Mesendoderm (in vitro differentiated cells): ENCODE measurements at regions not wholly inside any gene's neighbourhood (a gene's known extent, or its start where the extent isn't known, plus 50 kb on each side); places are given as distances from the start of the nearest gene placed in this dataset.
"Not testable (repeated sequence)": the region's sequence is repeated elsewhere in the genome, so short reads cannot be mapped to it uniquely, and the experiment has no call there.

Source experiments
- DNase-seq: peaks from one replicate; pipeline ENCODE4 v3.0.0; 2013
- H2AK5ac ChIP-seq: 2 replicates; pipeline ENCODE4 v1.6.1; 2013; ENCODE audit warnings: low read length, inconsistent platforms
- H2BK120ac ChIP-seq: 2 replicates; pipeline ENCODE4 v1.6.1; 2013; ENCODE audit warnings: low read depth, mild to moderate bottlenecking, low read length, moderate library complexity, mixed read lengths
- H2BK15ac ChIP-seq: replicated peaks from 2 replicates; pipeline ENCODE4 v1.6.1; 2013; ENCODE audit warnings: low read depth, mild to moderate bottlenecking, moderate library complexity
- H2BK5ac ChIP-seq: 2 replicates; pipeline ENCODE4 v1.6.1; 2013; ENCODE audit warnings: low read length, inconsistent platforms
- H3K18ac ChIP-seq: 2 replicates; pipeline ENCODE4 v1.6.1; 2013; ENCODE audit warnings: mild to moderate bottlenecking, low read length, mixed read lengths
- H3K23ac ChIP-seq: one replicate; pipeline ENCODE4 v1.6.1; 2013; ENCODE audit warnings: low read length
- H3K27ac ChIP-seq: 2 replicates; pipeline ENCODE4 v1.5.1; 2013; ENCODE audit warnings: low read depth, mild to moderate bottlenecking, inconsistent platforms, low read length, moderate library complexity
- H3K27me3 ChIP-seq: 2 replicates; pipeline ENCODE4 v1.6.1; 2013; ENCODE audit warnings: low read length, control low read depth, mild to moderate bottlenecking, inconsistent platforms; ENCODE audit not compliant: insufficient read depth, poor library complexity
- H3K36me3 ChIP-seq: 2 replicates; pipeline ENCODE4 v1.6.1; 2013; ENCODE audit warnings: low read length, inconsistent platforms; ENCODE audit not compliant: control insufficient read depth, insufficient read depth
- H3K4ac ChIP-seq: one replicate; pipeline ENCODE4 v1.6.1; 2013; ENCODE audit warnings: low read depth, mild to moderate bottlenecking, low read length, moderate library complexity
- H3K4me1 ChIP-seq: 2 replicates; pipeline ENCODE4 v1.6.1; 2013; ENCODE audit warnings: low read depth, low read length, inconsistent platforms; ENCODE audit not compliant: control insufficient read depth
- H3K4me2 ChIP-seq: 2 replicates; pipeline ENCODE4 v1.6.1; 2013; ENCODE audit warnings: low read length
- H3K4me3 ChIP-seq: 2 replicates; pipeline ENCODE4 v1.5.1; 2013; ENCODE audit warnings: mild to moderate bottlenecking, low read length
- H3K56ac ChIP-seq: one replicate; pipeline ENCODE4 v1.6.1; 2013; ENCODE audit warnings: low read length
- H3K79me1 ChIP-seq: 2 replicates; pipeline ENCODE4 v1.6.1; 2013; ENCODE audit warnings: low read length, inconsistent platforms
- H3K79me2 ChIP-seq: 2 replicates; pipeline ENCODE4 v1.6.1; 2013; ENCODE audit warnings: mild to moderate bottlenecking, low read length; ENCODE audit not compliant: control insufficient read depth, insufficient read depth
- H3K9ac ChIP-seq: 2 replicates; pipeline ENCODE4 v1.6.1; 2013; ENCODE audit warnings: low read length, inconsistent platforms
- H4K5ac ChIP-seq: one replicate; pipeline ENCODE4 v1.6.1; 2013; ENCODE audit warnings: low read length
- H4K8ac ChIP-seq: one replicate; pipeline ENCODE4 v1.6.1; 2013; ENCODE audit warnings: low read depth, mild to moderate bottlenecking, control low read depth, low read length, moderate library complexity
- WGBS: extraction: QIAGEN DNeasy Blood & Tissue Kit; methylation state at CpG from one replicate; pipeline ENCODE4 v1.1.7; 2013; ENCODE audit warnings: low lambda C conversion rate, missing lambda C conversion rate; ENCODE audit not compliant: insufficient coverage; ENCODE audit errors: extremely low coverage; 5-methylcytosine and 5-hydroxymethylcytosine counted together

DNA sequence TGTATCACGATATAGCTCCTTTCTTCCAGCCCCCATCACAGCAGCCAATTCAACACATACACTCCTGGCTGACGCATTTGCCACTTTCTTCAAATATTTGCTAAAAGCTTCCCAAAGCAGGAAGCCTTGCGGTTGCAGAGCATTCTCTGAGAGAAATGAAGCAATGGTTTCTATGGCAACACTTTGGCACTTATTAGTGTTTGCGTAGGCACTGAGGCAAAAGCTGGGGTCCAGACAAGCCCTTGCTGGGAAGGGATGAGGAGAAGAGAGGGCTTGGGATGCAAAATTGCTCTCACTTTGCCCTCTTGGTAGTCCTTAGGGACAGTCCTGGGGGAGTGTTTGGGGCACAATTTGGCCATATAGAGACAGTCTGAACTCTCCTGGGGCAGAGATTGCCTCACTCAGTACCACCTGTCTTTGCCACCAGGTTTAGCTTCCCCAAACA, 55.0 kb upstream of the PAK3 start:
- H3K18ac ChIP-seq, result no peak overlapping the region
- H3K27me3 ChIP-seq, result no peaks in the 10 kb centered on the region
- no peak overlapping the region for H3K9ac ChIP-seq
- H2AK5ac ChIP-seq, result no peak overlapping the region
- H3K79me1 ChIP-seq, result no peaks in the 10 kb centered on the region
- H3K4me3 ChIP-seq, result no peak overlapping the region
- no peak overlapping the region for H4K5ac ChIP-seq
- H3K4me2 ChIP-seq, result no peak overlapping the region
- no peaks in the 10 kb centered on the region for H3K79me2 ChIP-seq
- no peak overlapping the region for H3K27ac ChIP-seq
- H2BK5ac ChIP-seq, result no peak overlapping the region
- no peak for DNase-seq
- H3K36me3 ChIP-seq, result no peaks in the 10 kb centered on the region
- no peak overlapping the region for H3K56ac ChIP-seq
- H3K4ac ChIP-seq, result no peak overlapping the region
- H4K8ac ChIP-seq, result no peak overlapping the region
- no peak overlapping the region for H3K23ac ChIP-seq
- no CpG with 5 or more reads among the region's 4 CpGs for WGBS
- H2BK15ac ChIP-seq, result no peak overlapping the region
- H3K4me1 ChIP-seq, result no peaks in the 10 kb centered on the region
- H2BK120ac ChIP-seq, result no peak overlapping the region

DNA sequence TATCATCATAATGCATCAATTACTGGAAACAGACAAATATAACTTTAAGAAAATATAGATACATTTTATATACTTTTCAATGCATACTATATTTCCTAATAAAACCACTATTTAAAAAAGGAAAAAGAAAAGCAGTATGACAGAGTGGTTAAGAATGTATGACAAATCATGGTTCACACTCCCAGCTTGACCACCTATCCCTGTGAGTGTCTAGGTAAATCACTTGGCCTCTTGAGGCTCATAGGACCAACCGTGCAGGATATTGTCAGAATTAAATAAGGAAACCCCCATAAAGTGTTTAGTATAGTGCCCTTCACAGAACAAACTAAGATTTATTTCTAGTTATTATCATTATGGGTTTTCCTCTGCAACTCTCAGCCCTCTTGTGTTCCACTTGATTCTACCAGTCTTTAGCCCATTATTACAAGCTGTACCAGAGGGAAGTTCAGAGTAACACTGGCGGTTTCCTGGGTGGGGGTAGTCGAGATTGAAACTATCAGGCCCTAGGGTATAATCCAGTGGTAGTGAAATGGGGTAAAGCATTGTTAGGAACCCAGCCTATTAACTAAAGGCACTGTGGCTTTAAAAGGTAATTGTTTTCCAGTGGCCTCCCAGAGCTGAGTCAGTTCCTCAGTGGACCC, 55.5 kb upstream of the PAK3 start:
- DNase-seq, result no peak
- no peak overlapping the region for H2AK5ac ChIP-seq
- H2BK15ac ChIP-seq, result no peak overlapping the region
- no peaks in the 10 kb centered on the region for H3K79me2 ChIP-seq
- H3K18ac ChIP-seq, result no peak overlapping the region
- no peak overlapping the region for H3K56ac ChIP-seq
- H4K8ac ChIP-seq, result no peak overlapping the region
- H3K4me2 ChIP-seq, result no peak overlapping the region
- no peak overlapping the region for H4K5ac ChIP-seq
- H3K79me1 ChIP-seq, result no peaks in the 10 kb centered on the region
- H2BK120ac ChIP-seq, result no peak overlapping the region
- WGBS, result no CpG with 5 or more reads among the region's 3 CpGs
- H2BK5ac ChIP-seq, result no peak overlapping the region
- H3K27ac ChIP-seq, result no peak overlapping the region
- H3K9ac ChIP-seq, result no peak overlapping the region
- H3K4me3 ChIP-seq, result no peak overlapping the region
- H3K23ac ChIP-seq, result no peak overlapping the region
- H3K36me3 ChIP-seq, result no peaks in the 10 kb centered on the region
- no peak overlapping the region for H3K4ac ChIP-seq
- no peaks in the 10 kb centered on the region for H3K27me3 ChIP-seq
- H3K4me1 ChIP-seq, result no peaks in the 10 kb centered on the region

DNA sequence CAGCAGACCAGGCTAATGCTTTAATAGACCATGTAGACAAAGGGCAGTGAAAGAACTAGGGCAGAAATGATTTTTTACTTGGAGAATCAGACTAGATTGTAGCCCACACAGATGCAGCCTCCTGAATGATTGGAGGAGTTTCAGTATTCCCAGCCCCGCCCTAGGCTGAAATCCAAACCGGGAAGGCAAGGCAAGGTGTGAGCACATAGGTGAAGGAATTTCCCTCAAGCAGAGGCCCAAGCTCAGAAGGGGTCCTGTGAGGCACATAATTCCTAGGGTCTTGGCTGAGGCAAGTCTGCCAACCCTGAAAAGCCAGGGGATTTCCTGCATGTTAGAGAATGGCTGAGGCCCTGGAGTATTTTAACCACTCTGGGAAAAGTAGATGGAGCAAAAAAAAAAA, 56.4 kb upstream of the PAK3 start:
- no peak overlapping the region for H2BK120ac ChIP-seq
- H4K5ac ChIP-seq, result no peak overlapping the region
- no peak overlapping the region for H3K18ac ChIP-seq
- no peak overlapping the region for H3K4me3 ChIP-seq
- no peaks in the 10 kb centered on the region for H3K4me1 ChIP-seq
- no peak overlapping the region for H3K56ac ChIP-seq
- no peaks in the 10 kb centered on the region for H3K79me2 ChIP-seq
- no peak overlapping the region for H3K4me2 ChIP-seq
- no peak overlapping the region for H2BK15ac ChIP-seq
- no peaks in the 10 kb centered on the region for H3K79me1 ChIP-seq
- H2BK5ac ChIP-seq, result no peak overlapping the region
- no peak overlapping the region for H3K23ac ChIP-seq
- no peak overlapping the region for H2AK5ac ChIP-seq
- WGBS, result no CpG with 5 or more reads among the region's 2 CpGs
- H3K27ac ChIP-seq, result no peak overlapping the region
- no peak overlapping the region for H3K4ac ChIP-seq
- no peak overlapping the region for H4K8ac ChIP-seq
- DNase-seq, result no peak
- no peaks in the 10 kb centered on the region for H3K27me3 ChIP-seq
- H3K36me3 ChIP-seq, result no peaks in the 10 kb centered on the region
- H3K9ac ChIP-seq, result no peak overlapping the region

DNA sequence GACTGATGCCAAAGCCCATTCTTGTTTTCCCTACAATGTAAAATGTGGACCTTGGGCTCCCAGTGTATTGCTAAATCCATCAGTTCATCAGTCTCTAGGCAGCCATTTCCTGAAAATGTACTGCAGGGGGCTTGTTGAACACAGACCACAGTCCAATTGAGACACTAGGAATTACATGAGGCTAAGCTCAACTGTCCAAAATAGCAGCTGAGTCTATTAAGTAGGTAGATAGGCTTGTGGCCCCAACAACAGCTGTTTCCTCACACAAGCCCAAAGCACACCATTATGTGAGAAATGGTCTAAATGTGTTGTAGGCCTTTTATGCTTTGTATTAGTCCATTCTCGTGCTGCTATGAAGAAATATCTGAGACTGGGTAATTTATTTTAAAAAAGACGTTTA, 60.0 kb upstream of the PAK3 start:
- H3K79me2 ChIP-seq, result no peaks in the 10 kb centered on the region
- H3K23ac ChIP-seq, result no peak overlapping the region
- H3K4me1 ChIP-seq, result no peaks in the 10 kb centered on the region
- H2BK15ac ChIP-seq, result no peak overlapping the region
- H3K4ac ChIP-seq, result no peak overlapping the region
- H3K56ac ChIP-seq, result no peak overlapping the region
- H3K18ac ChIP-seq, result no peak overlapping the region
- H3K4me3 ChIP-seq, result no peak overlapping the region
- no CpG with 5 or more reads among the region's 2 CpGs for WGBS
- H3K9ac ChIP-seq, result no peak overlapping the region
- no peak overlapping the region for H2BK120ac ChIP-seq
- H2AK5ac ChIP-seq, result no peak overlapping the region
- H2BK5ac ChIP-seq, result no peak overlapping the region
- H3K79me1 ChIP-seq, result no peaks in the 10 kb centered on the region
- no peaks in the 10 kb centered on the region for H3K27me3 ChIP-seq
- no peak for DNase-seq
- no peak overlapping the region for H4K8ac ChIP-seq
- H4K5ac ChIP-seq, result no peak overlapping the region
- no peak overlapping the region for H3K27ac ChIP-seq
- no peak overlapping the region for H3K4me2 ChIP-seq
- no peaks in the 10 kb centered on the region for H3K36me3 ChIP-seq

DNA sequence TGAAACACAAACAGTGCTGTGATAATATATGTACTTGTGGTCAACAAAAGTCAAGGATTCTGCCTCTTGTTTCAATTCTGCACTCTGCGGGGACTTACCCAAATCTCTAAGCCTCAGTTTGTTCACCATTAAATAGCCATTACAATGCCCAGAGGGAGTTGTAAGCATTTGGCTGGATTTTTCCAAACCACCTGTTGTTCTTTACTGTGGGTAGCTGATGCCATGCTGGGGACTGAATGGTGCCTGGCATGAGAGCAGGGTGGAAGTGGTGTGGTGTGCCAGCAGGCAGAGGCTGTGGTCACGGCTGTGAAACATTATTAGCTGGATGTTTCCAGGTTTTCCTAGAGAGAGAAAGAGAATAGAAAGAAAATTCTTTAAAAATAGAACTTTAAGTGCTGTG, 60.7 kb upstream of the PAK3 start:
- no peaks in the 10 kb centered on the region for H3K79me1 ChIP-seq
- H3K4me1 ChIP-seq, result no peaks in the 10 kb centered on the region
- no CpG with 5 or more reads among the region's 2 CpGs for WGBS
- no peak overlapping the region for H3K4me3 ChIP-seq
- no peak overlapping the region for H3K9ac ChIP-seq
- H3K23ac ChIP-seq, result no peak overlapping the region
- H3K4me2 ChIP-seq, result no peak overlapping the region
- H3K27me3 ChIP-seq, result no peaks in the 10 kb centered on the region
- no peak overlapping the region for H2BK5ac ChIP-seq
- no peak overlapping the region for H2AK5ac ChIP-seq
- H2BK15ac ChIP-seq, result no peak overlapping the region
- no peaks in the 10 kb centered on the region for H3K79me2 ChIP-seq
- H4K5ac ChIP-seq, result no peak overlapping the region
- H4K8ac ChIP-seq, result no peak overlapping the region
- no peak for DNase-seq
- H3K56ac ChIP-seq, result no peak overlapping the region
- no peaks in the 10 kb centered on the region for H3K36me3 ChIP-seq
- no peak overlapping the region for H2BK120ac ChIP-seq
- no peak overlapping the region for H3K4ac ChIP-seq
- H3K18ac ChIP-seq, result no peak overlapping the region
- no peak overlapping the region for H3K27ac ChIP-seq

DNA sequence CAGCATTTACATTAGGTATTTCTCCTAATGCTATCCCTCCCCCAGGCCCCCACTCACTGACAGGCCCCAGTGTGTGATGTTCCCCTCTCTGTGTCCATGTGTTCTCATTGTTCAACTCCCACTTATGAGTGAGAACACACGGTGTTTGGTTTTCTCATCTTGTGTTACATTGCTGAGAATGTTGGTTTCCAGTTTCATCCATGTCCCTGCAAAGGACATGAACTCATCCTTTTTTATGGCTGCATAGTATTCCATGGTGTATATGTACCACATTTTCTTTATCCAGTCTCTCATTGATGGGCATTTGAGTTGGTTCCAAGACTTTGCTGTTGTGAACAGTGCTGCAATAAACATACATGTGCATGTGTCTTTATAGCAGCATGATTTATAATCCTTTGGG, 73.0 kb upstream of the PAK3 start:
- not testable (repeated sequence) for H3K9ac ChIP-seq, H4K8ac ChIP-seq, H3K18ac ChIP-seq, H3K27me3 ChIP-seq, H2BK15ac ChIP-seq, H3K79me2 ChIP-seq, H3K36me3 ChIP-seq, H3K27ac ChIP-seq, H3K4me2 ChIP-seq, H2AK5ac ChIP-seq, H3K23ac ChIP-seq, DNase-seq, H4K5ac ChIP-seq, H3K79me1 ChIP-seq, H3K56ac ChIP-seq, H3K4me3 ChIP-seq, H2BK120ac ChIP-seq, H3K4ac ChIP-seq, H3K4me1 ChIP-seq, H2BK5ac ChIP-seq
- no CpG with 5 or more reads among the region's 1 CpG for WGBS
